A673 (cell line): ENCODE measurements at regions not wholly inside any gene's neighbourhood (a gene's known extent, or its start where the extent isn't known, plus 50 kb on each side); places are given as distances from the start of the nearest gene placed in this dataset.

Experiments used
- CTCF ChIP-seq: fragments of 300-800, 200-600 bp; sonication (generic); conservative IDR thresholded peaks from 2 replicates; pipeline ENCODE4 v1.5.1; 2017; ENCODE audit warnings: low read depth, mild to moderate bottlenecking, antibody characterized with exemption, low read length, moderate library complexity, mixed read lengths
- EZH2 ChIP-seq: fragments of 200-600 bp; sonication (generic); IDR thresholded peaks from 2 replicates; pipeline ENCODE4 v1.6.1; 2017; ENCODE audit warnings: borderline replicate concordance, low read depth, mild to moderate bottlenecking, mixed read lengths, antibody characterized with exemption, low read length; ENCODE audit not compliant: poor library complexity, severe bottlenecking

DNA sequence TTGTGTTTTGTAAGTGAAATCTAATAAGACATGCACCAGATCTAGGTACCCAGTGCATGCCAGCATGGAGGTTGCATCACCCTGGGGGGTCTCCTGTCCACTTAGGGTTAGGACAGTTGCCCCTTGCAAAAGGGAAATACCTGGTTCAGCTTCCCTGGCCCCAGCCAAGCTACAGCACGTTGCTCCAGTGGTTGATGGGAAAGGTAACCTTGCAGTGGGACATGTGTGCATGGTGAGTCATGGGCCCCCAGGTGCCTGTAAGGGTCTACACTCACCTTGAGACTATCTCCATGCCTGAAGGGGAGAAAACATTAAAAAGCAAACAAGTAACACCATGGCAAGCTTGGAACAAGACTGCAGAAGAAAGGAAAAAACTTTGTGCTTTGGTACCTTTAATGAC lies 143.9 kb downstream of the LSM5 start:
- no peak for TF ChIP-seq CTCF
- TF ChIP-seq EZH2: no peak
